CD14-positive monocyte (primary cell): ENCODE measurements at regions not wholly inside any gene's neighbourhood (a gene's known extent, or its start where the extent isn't known, plus 50 kb on each side); places are given as distances from the start of the nearest gene placed in this dataset.
"Not testable (repeated sequence)": the region's sequence is repeated elsewhere in the genome, so short reads cannot be mapped to it uniquely, and the experiment has no call there.

Experiments used
- DNase-seq, 3 donors: peaks; one replicate each; pipeline ENCODE4 v3.0.0-alpha.2; 2011 to 2022
- H2AFZ ChIP-seq: 2 replicates; pipeline ENCODE4 v1.6.0; 2012; ENCODE audit warnings: mild to moderate bottlenecking, low read depth, low read length, inconsistent platforms; ENCODE audit not compliant: insufficient read depth, poor library complexity, severe bottlenecking
- H3K27ac ChIP-seq, 2 donors: 1 replicate in 1 of 2; 2 replicates in 1 of 2; pipeline ENCODE4 v1.5.1; 2012 to 2013; ENCODE audit warnings: low read length in 2 of 2, control low read depth in 1 of 2, inconsistent platforms in 1 of 2, low read depth in 1 of 2, mild to moderate bottlenecking in 1 of 2
- H3K27me3 ChIP-seq, 2 donors: one replicate each; pipeline versions ENCODE4 v1.6.0 to v1.6.1; 2011 to 2013; ENCODE audit warnings: low read length in 2 of 2; ENCODE audit not compliant: control insufficient read depth in 2 of 2, insufficient read depth in 2 of 2
- H3K36me3 ChIP-seq, 2 donors: replicated peaks in 1 of 2; 1 replicate in 1 of 2; 2 replicates in 1 of 2; pipeline versions ENCODE4 v1.5.1 to v1.6.1; 2012 to 2013; ENCODE audit warnings: low read length in 2 of 2, control low read depth in 1 of 2, inconsistent platforms in 1 of 2, mild to moderate bottlenecking in 1 of 2; ENCODE audit not compliant: insufficient read depth in 2 of 2, control insufficient read depth in 1 of 2
- H3K4me1 ChIP-seq, 2 donors: 1 replicate in 1 of 2; 2 replicates in 1 of 2; pipeline versions ENCODE4 v1.5.1 to v1.6.1; 2012 to 2013; ENCODE audit warnings: low read length in 2 of 2, control low read depth in 1 of 2, inconsistent platforms in 1 of 2, mild to moderate bottlenecking in 1 of 2, moderate library complexity in 1 of 2; ENCODE audit not compliant: insufficient read depth in 2 of 2, control insufficient read depth in 1 of 2
- H3K4me2 ChIP-seq: replicated peaks from 2 replicates; pipeline ENCODE3; 2012; ENCODE audit warnings: low read length, moderate library complexity, mild to moderate bottlenecking; ENCODE audit not compliant: poor library complexity, severe bottlenecking; ENCODE audit errors: extremely low read depth
- H3K4me3 ChIP-seq, 3 experiments: fragments of 200-600 bp in 1 of 3; sonication (generic) in 1 of 3; replicated peaks in 1 of 3; 1 replicate in 2 of 3; 2 replicates in 1 of 3; pipeline ENCODE4 v1.5.1; 2011 to 2013; ENCODE audit warnings: low read length in 3 of 3, mild to moderate bottlenecking in 3 of 3, control low read depth in 2 of 3, low read depth in 2 of 3, inconsistent platforms in 1 of 3, moderate library complexity in 1 of 3
- H3K79me2 ChIP-seq: 2 replicates; pipeline ENCODE4 v1.6.0; 2012; ENCODE audit warnings: mild to moderate bottlenecking, control low read depth, inconsistent platforms, low read length, moderate library complexity; ENCODE audit not compliant: insufficient read depth
- H3K9ac ChIP-seq: 2 replicates; pipeline ENCODE4 v1.6.0; 2017; ENCODE audit warnings: low read length, mild to moderate bottlenecking; ENCODE audit not compliant: insufficient read depth, poor library complexity, severe bottlenecking
- H3K9me3 ChIP-seq, 2 donors: replicated peaks in 1 of 2; 1 replicate in 1 of 2; 2 replicates in 1 of 2; pipeline versions ENCODE4 v1.5.1 to v1.6.1; 2012 to 2013; ENCODE audit warnings: low read length in 2 of 2, control low read depth in 1 of 2; ENCODE audit not compliant: control insufficient read depth in 1 of 2, insufficient read depth in 1 of 2
- H4K20me1 ChIP-seq: 2 replicates; pipeline ENCODE4 v1.6.0; 2012; ENCODE audit warnings: mild to moderate bottlenecking, low read length, control low read depth, moderate library complexity; ENCODE audit not compliant: insufficient read depth
- H3K27ac Mint-ChIP-seq, 7 donors: one replicate each; pipeline ENCODE4 v1.8.0; 2020; ENCODE audit warnings: mild to moderate bottlenecking in 7 of 7, mixed read lengths in 7 of 7, moderate library complexity in 6 of 7, inconsistent platforms in 2 of 7
- H3K27me3 Mint-ChIP-seq, 3 donors: one replicate each; pipeline ENCODE4 v1.8.0; 2021 to 2022; ENCODE audit warnings: low read depth in 3 of 3, mild to moderate bottlenecking in 3 of 3, mixed read lengths in 3 of 3, moderate library complexity in 3 of 3, inconsistent platforms in 1 of 3
- H3K36me3 Mint-ChIP-seq, 2 donors: one replicate each; pipeline ENCODE4 v1.8.0; 2020; ENCODE audit warnings: mixed read lengths in 2 of 2, inconsistent platforms in 1 of 2, mild to moderate bottlenecking in 1 of 2
- H3K4me1 Mint-ChIP-seq: one replicate; pipeline ENCODE4 v1.8.0; 2020; ENCODE audit warnings: mild to moderate bottlenecking, mixed read lengths
- H3K4me3 Mint-ChIP-seq, 2 donors: one replicate each; pipeline ENCODE4 v1.8.0; 2020; ENCODE audit warnings: mild to moderate bottlenecking in 2 of 2, mixed read lengths in 2 of 2, moderate library complexity in 1 of 2
- H3K9me3 Mint-ChIP-seq, 7 donors: one replicate each; pipeline ENCODE4 v1.8.0; 2020 to 2022; ENCODE audit warnings: mixed read lengths in 7 of 7, mild to moderate bottlenecking in 6 of 7, moderate library complexity in 6 of 7, inconsistent platforms in 2 of 7
- CTCF ChIP-seq: fragments of 200-600 bp; IDR thresholded peaks from one replicate; pipeline ENCODE4 v1.8.0; 2022; ENCODE audit warnings: antibody characterized with exemption, mild to moderate bottlenecking
- WGBS: methylation state at CpG from one replicate; pipeline ENCODE4 v1.1.5; 2013; ENCODE audit warnings: missing lambda C conversion rate; ENCODE audit not compliant: insufficient coverage; 5-methylcytosine and 5-hydroxymethylcytosine counted together
- intact Hi-C, 2 donors: fragments of 100-400 bp; cut with micrococcal nuclease; formaldehyde crosslinking; loops; one replicate each; pipeline versions ENCODE4 v1.15.0 to v1.15.1; 2023

- no peak overlapping the region for H3K4me2 ChIP-seq
- no peak for DNase-seq
- intact Hi-C loops, result no loop called here
- Mint-ChIP-seq H3K9me3 (peaks cover 6 to 16% (median 13%) of the 10 kb centered on the region in 7 donors), H3K27ac (no peak overlapping the region), H3K4me3 (no peak overlapping the region), H3K36me3 (no peaks in the 10 kb centered on the region), H3K27me3 (no peaks in the 10 kb centered on the region), H3K4me1 (no peaks in the 10 kb centered on the region)
- no peaks in the 10 kb centered on the region for H3K4me1 ChIP-seq
- no peak overlapping the region for H3K9ac ChIP-seq
- no CpG with 5 or more reads among the region's 2 CpGs for WGBS
- TF ChIP-seq CTCF, result no peak
- H3K79me2 ChIP-seq, result no peaks in the 10 kb centered on the region
- no peaks in the 10 kb centered on the region for H3K36me3 ChIP-seq
- peaks cover 11 to 21% of the 10 kb centered on the region in 2 donors for H3K9me3 ChIP-seq
- H4K20me1 ChIP-seq, result no peaks in the 10 kb centered on the region
- no peak overlapping the region for H3K27ac ChIP-seq
- H3K4me3 ChIP-seq, result no peak overlapping the region
- no peaks in the 10 kb centered on the region for H3K27me3 ChIP-seq
- no peak overlapping the region for H2AFZ ChIP-seq
Observed at GRCh38 chr21:10273196-10273595, 248.2 kb upstream of the TPTE start.

- H4K20me1 ChIP-seq, H3K4me3 ChIP-seq, H2AFZ ChIP-seq, H3K9ac ChIP-seq, H3K4me1 Mint-ChIP-seq, H3K27ac Mint-ChIP-seq, intact Hi-C loops, H3K4me3 Mint-ChIP-seq, H3K36me3 ChIP-seq, H3K27ac ChIP-seq, H3K79me2 ChIP-seq, H3K36me3 Mint-ChIP-seq, H3K4me2 ChIP-seq, H3K27me3 ChIP-seq, H3K4me1 ChIP-seq, H3K27me3 Mint-ChIP-seq: not testable (repeated sequence)
- H3K9me3 Mint-ChIP-seq, result peaks cover 6 to 16% (median 13%) of the 10 kb centered on the region in 7 donors
- peak in 1 of 3 donors; percentile 4 for DNase-seq
- WGBS, result 50% methylated on average over 1 of the region's 3 CpGs
- H3K9me3 ChIP-seq, result peaks cover 11 to 21% of the 10 kb centered on the region in 2 donors
Observed at GRCh38 chr21:10273794-10274338, 247.5 kb upstream of the TPTE start.
